DMS114 treated with DMSO at 0.1 percent for 48 hours (cell line): ENCODE measurements at regions not wholly inside any gene's neighbourhood (a gene's known extent, or its start where the extent isn't known, plus 50 kb on each side); places are given as distances from the start of the nearest gene placed in this dataset.

Experiments
- DNase-seq: peaks from one replicate; lab custom pipeline; 2025; ENCODE audit not compliant: unreplicated experiment; lab: John Stamatoyannopoulos, UW

DNA sequence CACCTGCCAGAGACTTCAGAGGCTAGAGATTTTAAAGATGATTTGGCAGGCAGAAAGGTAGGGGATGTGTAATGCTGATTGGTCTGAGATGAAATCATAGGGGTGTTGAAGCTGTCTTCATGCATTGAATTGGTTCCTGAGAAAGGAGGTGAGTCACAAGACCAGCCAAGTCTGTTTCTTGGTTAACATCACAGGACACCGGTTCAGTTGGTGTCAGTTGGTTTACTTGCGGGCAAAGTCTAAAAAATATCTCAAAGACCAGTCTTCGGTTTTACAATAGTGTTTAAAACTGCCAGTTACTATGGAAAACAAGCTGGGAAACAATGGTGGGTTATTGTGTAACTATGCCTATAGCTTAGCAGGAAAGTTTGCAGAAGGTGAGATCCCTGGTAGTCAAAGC, 305.9 kb downstream of the BARHL2 start:
- DNase-seq = no peak

DNA sequence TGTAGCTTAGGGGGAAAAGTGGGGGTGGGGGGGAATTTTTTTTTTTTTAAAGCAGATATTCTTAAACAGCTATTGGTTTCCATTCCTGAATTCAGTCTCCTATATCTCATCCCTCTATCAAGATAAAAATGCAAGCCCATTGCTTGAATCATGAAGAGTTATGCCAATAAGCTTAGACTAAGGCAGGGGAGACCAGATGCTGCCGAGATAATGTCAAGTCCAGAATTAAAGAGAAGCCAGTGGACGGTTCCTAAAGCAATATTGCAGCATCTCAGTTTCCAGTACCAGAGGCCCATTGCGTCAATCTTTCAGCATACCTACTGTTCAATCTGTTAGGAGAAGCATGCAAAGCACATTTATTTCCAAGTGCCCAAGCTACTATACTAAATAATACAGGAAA, 309.4 kb downstream of the BARHL2 start:
- DNase-seq = no peak

DNA sequence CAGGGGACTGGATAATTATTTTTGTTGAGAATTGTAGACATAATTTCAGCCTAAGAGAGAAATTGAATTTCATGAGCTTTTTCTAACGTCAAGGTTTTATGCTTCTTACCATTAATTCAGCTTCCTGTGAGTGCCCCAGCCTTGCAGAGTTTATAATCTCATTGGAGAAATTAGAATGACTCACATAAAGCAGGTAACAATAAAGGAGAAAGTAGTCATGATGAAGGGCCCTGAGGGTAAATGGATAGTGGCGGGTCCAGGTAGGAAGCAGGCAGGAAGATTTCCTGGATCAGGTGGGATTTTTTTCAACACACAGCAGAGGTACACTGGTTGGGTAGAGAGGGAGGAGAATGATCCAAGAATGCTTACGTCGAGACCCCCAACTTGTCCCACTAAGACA, 311.4 kb downstream of the BARHL2 start:
- DNase-seq = no peak

DNA sequence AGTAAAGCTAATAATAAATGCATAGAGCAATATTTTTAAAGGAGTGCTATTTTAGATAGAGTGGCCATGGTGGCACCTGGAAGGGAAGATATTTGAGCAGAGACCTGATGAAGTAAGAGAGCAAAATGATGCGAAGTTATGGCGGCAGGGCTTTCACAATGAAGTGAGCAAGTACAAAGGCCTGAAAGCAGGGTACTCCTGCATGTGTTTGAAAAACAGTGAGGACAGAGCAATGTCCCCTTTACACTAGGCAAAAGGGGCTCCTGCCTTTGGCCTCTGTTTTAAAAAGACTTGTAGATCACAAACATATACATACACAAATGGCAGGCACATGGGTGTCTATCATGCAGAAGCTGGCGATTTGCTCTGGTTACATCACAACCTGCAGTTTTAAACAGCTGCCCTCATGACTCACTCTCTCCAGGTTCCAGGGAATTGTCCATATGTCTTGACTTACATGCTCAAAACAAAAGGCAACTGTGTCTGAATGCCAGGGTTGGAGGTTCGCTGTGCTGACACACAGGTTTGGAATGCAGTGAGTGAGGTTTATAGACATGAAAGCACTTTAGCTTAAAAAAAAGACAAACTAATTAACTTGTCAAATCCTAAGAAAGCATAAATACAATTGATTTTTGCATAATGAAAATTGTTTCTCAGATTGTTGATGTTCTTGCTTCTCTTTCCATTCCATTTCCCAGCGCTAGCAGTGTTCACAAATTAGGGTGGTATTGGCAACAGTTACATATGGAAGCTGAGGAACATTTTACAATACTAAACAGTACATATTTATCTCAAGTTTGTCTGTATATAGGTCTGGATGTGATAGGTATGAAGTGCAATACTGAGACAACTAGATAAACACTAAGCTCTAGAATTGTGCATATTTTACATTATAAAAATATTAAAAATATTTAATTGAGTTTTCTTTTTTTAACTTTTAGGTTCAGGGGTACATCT, 313.9 kb downstream of the BARHL2 start:
- DNase-seq = no peak

DNA sequence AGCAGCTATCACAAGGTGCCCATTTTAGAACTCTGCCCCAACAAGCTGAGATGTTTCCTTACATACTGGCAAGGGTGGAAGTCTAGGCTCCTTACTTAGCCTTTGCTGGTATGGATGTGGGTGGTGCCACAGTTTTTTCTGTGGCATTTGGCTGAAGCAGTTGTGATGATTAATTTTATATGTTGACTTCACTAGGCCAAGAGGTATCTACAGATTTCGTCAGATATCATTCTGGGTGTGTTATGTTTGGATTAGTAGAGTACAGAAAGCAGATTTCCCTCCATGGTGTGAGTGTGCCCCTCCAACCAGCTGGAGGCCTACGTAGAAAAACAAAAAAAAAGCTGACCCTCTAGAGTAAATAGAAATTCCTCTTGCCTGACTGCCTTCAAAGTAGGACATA, 317.0 kb downstream of the BARHL2 start:
- DNase-seq = no peak

DNA sequence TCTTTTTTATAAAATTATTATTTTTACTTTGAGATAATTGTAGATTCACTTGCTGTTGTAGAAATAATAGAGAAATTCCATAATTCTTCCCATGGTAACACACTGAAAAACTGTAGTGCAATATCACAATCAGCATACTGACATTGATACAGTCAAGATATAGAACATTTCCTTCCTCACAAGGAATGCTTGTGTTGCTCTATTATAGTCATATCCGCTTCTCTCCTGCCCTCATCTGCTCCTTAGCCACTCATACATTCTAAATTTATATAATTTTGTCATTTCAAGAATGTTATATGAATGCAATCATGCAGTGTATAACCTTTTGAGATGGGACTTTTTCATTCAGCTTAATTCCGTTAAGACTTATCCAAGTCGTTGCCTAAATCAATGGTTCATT, 320.2 kb downstream of the BARHL2 start:
- DNase-seq = no peak

DNA sequence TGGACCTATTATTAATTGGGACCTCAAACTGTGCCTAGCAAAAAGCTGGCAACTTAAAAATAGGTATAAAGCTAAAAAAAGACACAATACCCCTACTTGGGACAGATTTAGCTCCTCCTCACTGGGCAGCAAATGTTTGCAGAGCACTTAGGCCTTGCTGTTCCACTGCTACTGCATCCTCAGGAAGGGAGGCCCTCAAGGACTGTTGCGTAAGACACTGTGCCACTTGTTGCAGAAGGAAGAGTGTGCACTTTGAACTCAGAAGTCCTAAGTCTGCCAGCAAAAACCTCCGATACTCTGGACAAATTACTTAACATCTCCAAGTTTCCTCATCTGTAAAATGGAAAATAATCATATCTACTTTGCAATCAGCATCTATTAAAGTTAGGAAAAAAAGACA, 322.9 kb downstream of the BARHL2 start:
- DNase-seq = no peak

DNA sequence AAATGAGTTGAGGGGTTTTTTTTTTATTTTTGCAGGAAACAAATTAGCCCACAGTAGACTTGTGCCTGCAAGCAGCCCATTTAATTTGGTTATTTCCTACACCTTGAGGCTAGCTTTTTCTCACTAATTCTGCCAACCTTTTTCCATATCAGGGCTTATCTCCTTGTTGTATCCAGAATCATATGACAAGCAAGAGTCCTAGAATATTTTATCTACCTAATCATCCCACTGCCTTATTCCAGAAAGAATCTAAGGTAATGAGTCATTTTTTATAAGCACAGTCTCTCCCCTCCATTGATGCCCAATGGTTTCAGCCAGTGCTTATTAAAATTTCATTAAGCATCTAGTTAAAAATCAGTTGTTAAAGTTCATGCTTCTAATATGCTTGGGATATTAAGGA, 324.1 kb downstream of the BARHL2 start:
- DNase-seq = no peak

DNA sequence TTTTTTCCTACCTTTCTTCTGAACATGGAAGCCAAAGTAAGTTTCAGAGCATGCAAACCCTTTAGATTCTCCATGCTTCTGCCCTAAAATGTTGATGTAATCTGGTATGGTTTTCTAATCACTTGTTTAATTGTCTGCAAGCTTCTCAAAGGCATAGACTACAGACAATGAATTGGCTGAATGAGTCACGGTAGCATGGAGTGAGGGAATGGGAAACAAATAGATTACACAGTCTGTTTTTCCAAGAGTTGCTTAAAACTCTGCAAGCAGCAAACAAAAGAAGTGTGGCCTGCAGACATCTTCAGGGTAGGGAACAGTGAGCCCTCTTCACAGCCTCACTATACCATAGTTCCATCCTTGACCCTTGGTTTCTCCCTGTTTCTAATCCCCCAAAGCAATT, 326.0 kb downstream of the BARHL2 start:
- no peak for DNase-seq

DNA sequence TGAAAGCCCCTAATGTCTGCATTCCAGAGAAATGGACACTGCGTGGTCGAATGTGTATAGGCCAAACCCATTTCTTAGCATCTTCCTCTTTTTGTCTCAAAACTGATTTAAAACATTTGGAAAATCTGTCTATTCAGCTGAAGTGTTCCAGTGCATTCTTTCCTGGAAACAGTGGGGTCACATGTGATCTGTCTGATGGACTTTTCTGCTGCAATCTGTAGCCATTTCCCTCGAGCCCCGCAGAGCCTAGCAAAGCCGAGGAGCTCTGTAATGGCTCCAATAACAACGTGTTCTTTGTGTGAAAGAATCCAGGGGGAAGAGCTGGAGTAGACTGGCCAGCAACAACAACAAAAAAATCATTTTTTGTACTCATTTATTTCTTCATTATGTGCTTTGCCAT, 329.3 kb downstream of the BARHL2 start:
- DNase-seq = no peak

DNA sequence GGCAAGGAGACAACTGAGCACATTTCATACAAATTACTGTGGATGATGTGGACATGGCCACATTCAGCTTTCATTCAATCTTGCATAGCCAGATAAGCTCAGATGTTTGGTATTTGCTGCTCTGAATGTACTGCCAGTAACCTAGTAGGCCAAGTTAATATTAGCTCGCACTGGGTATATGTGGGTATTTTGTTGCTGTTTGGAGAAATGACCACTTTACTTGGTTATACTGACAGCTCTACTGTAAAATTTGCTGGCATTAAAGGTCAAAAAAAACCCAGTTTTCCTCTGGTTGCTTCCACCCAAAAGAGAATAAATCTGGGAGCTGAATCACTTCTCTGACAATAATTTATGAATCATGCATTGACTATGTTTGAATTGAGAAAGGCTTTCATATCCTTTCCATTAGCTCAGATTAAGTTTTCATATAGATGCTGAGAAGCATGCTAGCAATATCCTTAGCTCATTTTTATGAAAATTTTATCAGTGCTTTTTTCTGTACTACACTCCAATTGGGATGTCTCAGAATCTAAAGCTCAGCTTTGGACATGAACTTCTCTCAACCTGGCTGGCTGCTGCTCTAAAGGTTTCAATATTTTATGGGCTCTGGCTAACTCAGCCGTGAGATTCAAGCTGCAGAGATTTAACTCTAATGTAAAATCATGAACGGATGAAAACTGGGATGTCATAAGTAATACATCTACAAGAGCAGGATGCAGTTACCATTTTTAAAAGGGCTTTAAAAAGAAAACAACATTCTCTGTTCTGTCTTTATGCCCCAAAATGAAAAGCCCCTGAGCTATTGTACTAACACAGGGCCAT, 330.0 kb downstream of the BARHL2 start:
- no peak for DNase-seq

DNA sequence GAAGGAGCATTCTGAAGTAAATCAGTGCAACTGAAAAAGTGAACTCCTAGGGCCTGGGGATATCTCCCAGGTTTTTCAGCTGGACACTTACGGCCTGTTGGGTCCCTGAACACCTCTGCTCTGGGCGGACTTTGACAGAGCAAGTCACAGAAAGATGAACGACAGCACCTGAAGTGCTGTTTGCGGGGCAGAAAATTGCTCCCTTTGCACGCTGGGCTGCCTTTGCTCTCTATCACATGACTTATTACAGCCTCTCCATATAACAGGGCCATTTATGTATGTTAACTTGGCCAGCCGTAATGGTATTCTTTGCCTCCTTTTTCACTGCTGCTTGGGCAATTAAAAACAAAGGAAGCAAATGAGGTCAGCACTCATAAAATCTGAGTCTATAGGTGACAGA, 332.9 kb downstream of the BARHL2 start:
- DNase-seq = no peak

DNA sequence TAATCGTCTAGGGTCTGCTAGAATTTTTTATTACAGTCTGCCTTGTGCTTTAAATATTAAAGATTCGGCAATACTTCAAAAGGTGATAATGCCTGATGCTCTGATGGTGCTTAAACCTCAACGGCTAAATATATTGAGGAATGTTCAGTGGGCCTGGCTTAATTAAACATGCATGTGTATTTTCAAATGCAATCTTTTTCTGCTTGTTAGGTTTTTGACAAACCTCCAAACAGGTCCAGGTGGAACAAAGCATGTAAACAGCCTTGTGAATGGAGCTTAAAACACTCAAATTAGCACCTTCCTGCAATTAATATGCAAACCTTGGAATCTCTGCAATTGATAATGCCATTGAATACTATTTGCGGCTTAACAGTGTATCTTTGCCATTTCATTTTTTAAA, 334.9 kb downstream of the BARHL2 start:
- no peak for DNase-seq

DNA sequence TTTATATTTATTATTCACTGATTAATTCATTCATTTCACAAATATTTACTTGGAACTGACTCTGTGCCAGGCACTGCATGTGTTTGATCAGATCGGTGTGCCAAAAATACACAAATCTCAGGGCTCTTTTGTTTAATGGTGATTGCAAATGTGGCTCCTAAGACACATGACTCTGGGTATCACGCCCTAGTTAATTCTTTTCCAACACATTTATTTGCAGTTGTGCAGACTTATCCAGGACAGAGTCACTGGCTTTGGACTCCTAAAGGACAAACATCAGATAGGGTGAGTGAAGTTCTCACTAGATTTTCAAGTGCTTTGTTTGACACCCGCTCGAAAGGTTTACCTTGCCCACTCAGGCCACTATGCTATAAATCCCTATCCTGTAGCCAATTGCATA, 335.5 kb downstream of the BARHL2 start:
- no peak for DNase-seq

DNA sequence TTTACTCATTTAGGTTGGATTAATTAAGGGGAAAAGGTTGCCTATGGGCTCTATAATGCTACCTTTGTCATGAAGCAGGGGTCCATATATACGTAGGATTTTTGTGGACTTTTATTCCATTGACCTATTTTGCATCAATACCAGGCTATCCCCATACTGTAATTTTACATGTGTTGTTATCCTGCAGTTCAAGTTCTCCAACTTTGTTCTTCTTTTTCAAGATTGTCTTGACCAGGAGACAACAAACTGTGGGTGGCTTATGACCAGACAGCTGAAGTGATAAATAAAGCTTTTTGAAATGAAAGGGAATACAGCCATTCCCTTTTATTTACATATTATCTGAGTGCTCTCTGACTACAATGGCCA, 345.7 kb downstream of the BARHL2 start:
- DNase-seq = no peak

DNA sequence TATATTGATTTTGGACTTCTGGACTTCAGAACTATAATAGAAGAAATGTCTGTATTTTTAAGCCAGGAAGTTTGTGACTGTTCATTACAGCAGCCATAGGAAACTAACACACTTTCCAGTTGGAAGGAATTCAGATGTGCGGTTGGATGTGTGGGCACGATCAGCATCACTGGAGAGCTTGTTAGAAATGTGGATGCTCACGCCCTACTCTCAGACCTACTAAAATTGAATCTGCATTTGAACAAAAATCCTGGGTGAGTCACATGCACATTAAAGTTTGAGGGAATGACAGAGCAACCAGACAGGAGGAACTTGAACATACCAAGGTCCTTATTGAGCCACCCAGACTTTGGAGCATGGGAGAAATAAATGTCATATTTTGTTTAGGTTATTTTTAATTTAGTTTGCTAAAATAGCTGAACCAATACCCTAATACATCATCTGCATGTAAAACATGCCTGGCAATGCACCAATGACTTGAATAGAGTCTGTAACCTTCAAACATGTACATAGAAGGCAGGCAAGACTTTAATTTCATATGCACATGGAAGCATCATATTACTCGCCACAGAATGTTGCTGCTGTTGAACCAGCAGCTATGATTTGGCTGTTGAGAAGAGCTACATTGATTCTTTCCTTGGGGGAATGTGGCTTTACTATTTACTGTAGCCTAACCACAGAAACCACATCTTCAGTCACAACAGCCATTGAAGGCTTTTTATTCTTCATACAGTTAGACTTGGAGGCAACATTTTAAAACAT, 346.2 kb downstream of the BARHL2 start:
- DNase-seq = no peak

DNA sequence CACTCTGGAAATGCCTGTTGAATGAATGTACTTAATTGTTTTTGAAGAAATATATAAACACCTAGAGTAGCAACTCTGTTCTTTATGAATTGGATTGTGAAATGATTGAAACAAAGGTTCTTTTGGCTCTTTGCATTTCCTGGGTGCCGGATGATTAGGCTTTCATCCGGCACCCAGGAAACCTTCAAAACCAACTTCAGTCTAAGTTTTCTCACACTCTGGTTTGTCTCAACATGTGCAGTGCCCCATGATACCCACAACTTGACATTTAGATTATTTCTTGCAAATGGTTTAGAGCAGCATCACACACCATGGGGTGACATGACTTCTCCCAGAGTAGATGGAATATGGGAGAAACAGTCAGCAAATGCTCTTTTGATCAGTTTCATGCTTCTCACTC, 354.9 kb downstream of the BARHL2 start:
- DNase-seq = no peak

DNA sequence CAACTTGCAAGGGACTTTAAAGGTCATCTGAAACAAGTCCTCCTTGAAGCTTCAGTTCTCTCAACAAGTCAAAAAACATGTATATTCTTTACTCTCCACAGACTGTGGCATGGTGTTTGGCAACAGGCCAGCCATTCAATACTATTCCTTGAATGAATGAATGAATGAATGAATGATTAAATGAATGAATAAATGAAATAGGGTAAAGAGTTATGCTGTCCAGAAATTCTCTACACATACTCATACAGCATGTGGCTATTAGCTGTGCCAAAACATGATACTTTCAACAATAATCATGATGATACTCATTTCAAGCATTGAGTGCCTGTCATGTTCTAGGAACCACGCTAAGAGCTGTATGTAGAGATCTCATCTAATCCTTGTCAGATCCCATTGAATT, 356.1 kb downstream of the BARHL2 start:
- no peak for DNase-seq

DNA sequence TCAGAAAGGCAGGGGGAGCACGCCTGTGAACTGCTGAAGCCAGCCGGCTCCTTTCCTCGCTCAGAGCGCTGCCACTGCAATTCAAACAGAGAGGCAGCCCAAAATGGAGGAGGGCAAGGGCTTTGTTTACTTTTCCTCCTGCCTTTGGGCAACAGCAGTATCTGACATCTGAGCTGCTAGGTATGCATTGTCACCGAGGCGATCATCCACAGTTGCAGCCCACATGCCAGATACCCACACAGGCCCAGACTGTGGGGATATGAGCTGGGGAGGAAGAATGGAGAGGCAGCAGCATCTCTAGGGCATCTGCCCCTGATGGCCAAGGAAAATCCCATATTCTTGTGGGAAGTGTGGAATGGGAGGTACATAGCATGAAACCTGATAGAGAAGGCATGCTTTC, 357.1 kb downstream of the BARHL2 start:
- DNase-seq = no peak

DNA sequence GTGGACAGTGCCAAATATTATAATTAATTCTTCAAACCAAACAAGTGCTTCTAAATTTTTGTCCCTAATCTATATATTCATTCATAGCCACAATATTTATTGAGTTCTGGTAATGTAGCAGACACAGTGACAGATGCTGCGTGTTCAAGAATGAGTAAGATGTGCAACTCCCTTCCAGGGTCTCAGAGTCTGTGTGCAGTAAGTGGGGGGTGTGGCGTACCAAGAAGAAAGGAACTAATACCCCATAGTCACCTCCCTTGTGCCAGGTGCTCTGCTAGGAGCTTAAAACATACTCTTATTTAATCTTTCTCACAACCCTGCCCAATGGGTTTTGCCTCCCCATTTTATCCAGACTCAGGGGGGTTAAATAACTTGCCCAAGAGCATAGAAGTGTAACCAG, 358.7 kb downstream of the BARHL2 start:
- DNase-seq = no peak

DNA sequence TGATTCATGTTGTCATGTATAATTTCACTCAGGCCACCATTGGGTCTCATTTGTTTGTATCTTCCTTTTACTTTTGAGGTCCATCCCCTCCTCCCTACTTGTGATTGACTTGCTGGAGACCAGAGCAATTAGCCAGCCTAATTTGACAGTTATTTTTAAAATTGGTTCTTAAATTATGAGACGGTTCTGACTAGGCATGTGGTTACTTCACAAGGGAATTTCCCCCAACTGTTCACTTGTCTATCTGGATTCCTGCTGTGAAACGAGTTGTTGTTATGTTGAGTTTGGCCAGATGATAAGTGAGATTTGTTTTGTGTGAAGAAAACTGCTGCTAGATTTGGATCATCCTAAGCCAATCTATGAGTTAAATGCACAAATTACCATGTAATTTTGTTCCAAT, 359.1 kb downstream of the BARHL2 start:
- no peak for DNase-seq

DNA sequence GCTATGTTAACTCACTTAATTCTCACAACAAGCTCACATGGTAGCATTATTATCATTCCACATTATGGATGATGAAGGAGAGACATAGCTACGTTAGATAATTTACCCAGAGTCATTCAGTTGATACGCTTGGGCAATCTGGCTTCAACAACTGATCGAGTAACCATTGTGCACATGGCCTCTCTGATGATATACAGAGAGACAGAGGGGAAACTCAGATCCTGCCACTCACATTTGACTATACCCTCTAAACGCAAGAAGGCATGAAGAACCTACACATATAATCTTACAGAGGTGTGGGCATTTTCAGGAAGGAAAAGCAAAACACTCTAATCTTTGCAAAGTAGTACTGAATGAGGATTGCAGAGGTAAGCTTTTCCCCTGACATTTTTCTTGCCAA, 360.1 kb downstream of the BARHL2 start:
- no peak for DNase-seq
